HG02970 (cell line): ENCODE measurements at regions not wholly inside any gene's neighbourhood (a gene's known extent, or its start where the extent isn't known, plus 50 kb on each side); places are given as distances from the start of the nearest gene placed in this dataset.

Experiments used
- ATAC-seq: cut with Tn5 transposase; IDR thresholded peaks from one replicate; pipeline ENCODE4 v1.9.1; 2021; ENCODE audit warnings: mild to moderate bottlenecking, moderate library complexity, moderate number of reproducible peaks; ENCODE audit not compliant: unreplicated experiment, low FRiP score

DNA sequence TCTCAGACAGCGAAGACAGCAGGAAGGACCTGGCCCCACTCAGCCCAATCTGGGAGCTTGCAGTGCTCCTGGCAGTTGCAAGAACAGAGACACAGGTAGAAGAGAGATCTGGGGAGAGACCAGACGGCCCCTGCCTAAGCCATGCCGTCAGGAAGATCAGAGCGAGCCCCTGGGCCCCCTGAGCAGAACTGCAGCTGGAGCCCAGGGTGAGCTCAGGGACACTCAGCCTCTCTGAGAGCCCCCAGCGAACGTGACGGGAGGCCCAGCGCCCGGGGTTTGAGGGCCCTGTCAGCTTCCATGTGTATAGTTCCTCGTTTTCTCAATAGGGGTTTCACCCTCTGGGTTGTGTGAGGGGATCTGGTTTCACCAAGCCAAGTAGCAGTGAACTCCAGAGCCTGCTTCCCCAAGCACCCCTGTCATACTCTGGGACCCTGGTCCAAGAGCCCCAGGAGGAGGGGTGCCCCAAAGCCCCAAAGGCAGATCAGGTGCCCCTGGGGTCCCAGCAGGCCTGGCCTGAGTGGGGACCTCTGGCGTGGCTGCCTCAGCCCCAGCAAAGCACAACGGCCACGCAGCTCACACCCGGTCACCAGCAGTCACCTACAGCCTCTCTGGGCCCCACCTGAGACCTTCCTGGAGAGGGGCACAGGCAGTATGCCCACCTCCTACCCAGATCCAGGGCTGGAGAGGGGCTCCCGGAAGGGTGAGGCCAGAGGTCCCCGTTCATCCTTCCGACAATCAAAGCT is 431.3 kb upstream of the MYT1L start:
- ATAC-seq = no peak

DNA sequence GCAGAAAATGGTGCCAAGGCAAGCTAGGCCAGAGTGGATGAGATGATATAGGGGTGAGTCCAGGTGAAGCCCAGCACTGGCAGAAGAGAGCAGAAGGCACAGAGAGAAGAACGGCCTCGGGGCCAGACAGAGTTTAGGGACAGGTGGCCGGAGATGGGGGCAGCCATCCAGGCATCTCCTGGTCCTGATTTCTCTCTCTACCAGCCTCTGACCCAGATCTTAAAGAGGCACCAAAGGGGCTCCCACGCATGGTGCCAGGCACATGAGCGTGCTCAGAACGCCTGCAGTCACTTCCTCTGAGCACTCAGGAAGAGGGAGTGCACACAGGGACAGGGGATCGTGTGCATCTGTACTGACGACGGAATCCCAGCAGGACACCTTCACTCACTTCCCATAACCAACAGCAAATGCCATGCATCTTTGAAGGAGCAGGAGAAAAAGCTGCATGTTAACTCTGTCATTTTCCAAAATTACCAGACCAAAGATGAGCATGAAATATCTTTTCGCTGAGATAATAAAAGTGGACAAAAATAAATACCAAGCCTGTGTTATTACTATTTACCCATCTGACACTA is 427.8 kb upstream of the MYT1L start:
- ATAC-seq = no peak

DNA sequence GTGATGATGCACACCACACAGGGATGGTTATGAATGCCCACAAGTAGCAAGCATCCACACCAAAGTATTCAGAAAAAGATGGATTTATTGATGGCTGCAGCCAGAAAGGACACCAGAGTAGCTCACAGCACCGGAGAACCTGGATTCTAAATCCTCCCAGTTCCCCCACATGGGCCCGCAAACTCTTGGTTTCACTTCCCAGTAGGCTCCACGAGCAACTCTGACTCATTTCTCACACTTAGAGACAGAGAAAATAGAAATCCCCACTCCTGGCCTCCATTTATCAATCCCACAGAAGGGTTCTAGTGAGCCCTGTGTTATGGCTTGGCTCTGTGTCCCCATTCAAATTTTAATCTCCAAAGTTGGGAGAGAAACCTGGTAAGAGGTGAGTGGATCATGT is 426.7 kb upstream of the MYT1L start:
- no peak for ATAC-seq

DNA sequence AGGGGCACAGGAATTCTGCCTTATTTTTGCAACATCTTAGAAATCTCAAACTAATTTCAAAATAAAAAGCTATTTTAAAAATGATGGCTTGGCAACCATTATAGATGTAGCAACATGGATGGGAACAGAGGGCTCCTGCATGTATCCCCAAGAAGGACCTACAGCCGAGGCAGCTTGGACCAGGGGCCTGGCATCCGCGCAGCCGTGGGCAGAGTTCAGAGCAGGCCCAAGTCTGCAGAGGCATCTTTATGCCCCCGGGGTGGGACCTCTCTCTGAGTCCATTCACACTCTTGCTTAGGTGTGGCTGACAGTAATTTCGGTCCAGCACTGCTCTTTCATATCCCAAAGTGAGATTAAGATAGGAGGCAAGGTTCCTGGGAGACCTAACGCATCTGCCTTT is 425.8 kb upstream of the MYT1L start:
- no peak for ATAC-seq

DNA sequence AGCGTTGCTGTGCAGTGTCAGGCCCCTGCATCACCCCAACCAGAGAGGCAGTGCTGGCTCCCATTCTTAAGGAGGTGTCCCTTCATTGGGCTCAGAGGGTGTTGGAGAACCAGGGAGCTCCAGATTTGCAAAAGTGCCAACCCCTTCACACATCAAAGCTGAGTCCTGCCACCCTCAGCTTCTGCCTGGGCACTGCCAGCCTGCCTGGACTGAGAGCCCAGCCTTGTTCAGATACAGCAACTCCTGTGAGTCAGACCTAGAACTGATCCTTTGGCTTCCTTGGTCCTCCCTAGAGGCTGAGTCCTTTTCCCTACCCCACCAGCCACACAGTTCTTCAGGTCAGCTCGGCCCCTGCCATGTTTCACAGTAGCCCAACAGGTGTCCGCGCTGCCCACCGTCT is 424.9 kb upstream of the MYT1L start:
- ATAC-seq = no peak

DNA sequence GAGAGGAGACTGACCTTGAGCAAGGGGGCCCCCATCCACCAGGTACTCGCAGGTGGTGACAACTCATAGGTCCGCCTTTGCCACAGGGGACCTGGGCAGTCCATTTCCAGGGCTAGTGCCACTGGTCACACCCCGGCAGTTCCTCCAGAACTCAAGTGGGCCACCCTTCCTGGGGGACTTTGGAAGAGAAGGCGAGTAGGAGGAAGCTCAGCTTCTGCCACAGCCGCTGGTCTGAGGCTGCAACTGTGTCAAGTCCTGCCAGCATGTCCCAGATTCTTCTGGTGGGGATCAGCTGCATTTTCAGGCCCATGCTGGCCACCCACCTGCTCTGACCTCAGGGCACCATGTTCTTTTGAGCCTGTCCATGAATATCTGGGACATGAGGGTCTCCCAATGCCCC is 423.9 kb upstream of the MYT1L start:
- ATAC-seq = no peak

DNA sequence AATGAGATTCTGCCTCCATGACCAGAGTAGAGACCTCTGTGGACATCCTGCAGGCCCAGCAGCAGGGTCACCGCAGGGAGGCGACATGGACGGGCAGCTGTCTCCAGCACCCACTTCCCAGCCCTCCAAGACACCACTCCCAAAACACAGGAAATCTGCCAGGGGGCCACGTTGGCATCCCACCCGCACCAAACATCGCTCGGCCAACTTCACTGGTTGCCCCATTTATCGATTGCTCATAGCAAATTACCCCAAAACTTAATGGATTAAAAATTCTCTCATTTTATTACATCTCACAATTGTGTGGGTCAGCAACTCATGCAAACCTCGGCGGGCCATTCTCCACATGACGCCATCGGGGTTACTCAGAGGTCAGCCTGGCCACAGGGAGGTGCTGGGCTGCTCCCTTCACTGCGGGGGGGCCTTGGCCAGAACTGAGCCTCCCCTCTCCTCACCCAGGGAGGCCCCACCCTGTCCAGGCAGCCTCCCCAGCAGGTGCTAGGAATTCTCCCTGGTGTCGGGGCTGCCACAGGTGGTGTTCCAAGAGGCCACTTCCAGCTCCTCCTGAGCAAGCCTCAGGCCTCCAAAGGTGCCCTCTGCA is 420.7 kb upstream of the MYT1L start:
- ATAC-seq = no peak

DNA sequence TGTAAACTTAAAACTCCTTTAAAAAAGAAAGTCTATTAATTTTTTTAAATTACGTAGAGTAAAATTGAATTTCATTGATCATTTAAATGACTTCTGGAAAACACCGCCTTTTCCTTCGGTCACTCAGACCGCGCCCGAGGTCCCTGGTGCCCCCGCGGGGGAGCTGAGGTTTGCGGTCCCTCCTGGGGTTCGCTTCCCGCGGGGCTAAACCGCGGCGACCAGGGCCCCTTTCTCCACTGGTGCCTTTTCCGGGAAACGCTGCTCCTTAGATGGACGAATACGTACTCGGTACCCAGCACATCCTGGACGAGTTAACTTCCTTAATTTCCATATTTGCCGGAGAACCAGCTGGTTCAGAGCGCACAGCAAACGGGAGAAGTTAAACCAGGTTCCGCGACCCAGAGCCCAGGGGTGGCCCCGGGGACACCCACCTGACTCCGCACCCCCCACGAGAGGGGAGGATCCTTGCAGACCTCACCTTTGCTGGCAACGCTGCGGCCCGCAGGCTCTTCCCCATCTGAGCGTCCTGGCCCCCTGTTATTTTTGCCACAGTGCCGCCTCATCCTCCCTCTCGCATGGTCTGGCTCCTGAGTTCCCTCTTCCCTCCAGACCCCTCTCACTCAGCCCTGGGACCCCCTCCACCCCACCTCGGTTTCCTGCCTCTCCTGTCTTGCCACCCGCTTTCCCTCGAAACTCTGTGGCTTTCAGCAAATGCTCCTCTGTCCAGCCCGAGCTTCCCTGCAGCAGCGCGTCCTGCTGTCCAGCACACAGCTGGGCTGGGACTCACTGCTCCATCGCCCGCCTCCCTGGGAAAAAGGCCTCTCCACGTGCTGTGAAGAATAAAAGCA is 420.0 kb upstream of the MYT1L start:
- no peak for ATAC-seq

DNA sequence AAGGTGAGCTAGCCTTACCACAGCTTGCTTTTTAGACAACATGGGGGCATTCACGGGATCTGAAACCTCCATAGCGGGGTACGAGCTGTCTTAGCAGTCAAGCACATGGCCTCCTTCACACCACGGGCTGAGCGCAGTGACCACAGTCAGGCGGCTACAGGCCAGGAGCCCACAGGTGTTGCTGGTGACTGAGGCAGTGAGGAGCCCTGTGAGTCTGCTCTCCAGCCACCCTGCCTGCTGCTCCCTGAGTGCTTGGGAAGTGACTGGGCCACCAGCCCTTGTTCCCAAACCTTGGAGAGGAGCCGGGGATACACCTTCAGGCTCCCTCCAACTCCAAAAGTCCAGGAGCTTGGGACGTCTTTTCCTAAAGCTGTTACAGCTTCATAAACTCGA is 418.1 kb upstream of the MYT1L start:
- no peak for ATAC-seq

DNA sequence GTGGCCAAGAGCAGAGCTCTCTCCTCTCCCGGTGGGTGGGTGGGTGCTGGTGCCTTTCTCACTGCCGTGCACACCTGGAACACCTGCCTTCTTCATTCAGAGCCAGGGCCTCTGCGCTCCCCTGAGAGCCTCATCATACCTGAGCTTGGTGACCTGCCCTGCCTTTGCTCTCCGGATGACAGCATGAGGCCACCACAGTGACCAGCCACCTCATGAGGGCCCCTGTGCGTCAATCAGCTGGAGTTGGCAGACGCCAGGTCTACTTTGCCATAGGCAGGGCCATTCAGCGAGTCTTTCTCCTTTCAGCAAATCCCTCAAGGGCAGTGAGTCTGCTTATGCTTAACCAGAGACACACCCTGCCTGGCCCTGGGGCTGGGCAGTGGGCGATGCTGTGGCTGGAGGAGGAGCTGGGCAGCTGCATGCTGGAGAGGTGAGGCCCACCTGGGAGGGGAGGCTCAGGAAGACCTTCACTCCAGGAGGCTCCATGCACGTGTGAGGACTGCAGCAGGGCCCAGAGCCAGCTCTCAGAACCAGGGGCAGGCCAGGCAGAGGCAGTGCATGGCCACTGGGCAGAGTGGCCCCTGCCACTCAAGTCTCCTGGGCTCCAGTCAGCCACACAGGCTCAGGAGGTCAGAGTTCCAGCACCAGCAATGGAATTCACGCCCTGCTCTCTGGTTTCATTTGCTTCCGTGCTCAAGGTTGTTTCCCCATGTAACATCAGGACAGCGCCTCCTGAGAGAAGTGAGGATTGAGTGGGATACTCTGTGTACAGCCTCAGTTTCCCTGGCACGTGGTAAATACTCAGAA is 417.5 kb upstream of the MYT1L start:
- no peak for ATAC-seq

DNA sequence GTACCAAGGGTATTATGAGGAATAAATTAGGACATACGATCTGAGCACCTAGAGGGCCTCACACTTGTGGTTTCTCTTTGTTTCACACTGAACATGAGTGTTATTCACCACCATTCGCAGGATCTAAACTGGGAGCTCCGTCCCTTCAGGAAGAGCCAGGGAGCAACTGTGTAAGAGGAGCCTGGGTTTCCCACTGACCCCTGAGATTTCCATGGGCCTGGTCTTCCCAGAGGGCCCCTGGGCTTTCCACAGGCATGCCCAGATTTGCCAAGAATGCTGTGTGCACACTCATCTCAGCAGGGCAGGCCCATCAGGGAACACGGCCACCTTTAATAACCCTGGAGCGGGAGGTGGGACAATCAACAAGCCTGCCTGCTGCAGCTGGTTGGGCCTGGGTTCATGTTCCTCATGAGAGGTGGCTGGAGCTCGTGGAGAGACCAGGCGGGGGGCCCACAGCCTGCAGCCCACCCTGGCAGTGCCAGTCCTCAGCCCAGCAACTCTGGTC is 416.8 kb upstream of the MYT1L start:
- no peak for ATAC-seq

DNA sequence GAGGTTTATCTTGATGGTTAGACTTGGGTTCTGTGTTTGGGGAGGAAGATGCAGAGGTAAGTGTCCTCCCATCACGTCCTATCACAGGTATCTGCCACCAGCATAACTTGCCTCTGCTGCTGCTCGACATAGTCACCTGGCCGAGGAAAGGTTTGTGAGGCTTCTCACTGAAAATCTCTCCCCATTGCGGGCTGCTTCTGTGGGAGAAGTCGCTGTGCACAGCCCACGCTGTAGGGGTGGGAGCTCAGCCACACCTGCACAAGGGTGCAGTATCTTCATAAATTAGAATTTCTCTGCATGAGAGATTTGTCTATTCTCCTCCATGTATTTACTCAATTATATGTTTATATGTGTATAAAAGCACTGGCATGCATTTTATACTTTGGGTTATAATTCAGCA is 415.7 kb upstream of the MYT1L start:
- ATAC-seq = no peak

DNA sequence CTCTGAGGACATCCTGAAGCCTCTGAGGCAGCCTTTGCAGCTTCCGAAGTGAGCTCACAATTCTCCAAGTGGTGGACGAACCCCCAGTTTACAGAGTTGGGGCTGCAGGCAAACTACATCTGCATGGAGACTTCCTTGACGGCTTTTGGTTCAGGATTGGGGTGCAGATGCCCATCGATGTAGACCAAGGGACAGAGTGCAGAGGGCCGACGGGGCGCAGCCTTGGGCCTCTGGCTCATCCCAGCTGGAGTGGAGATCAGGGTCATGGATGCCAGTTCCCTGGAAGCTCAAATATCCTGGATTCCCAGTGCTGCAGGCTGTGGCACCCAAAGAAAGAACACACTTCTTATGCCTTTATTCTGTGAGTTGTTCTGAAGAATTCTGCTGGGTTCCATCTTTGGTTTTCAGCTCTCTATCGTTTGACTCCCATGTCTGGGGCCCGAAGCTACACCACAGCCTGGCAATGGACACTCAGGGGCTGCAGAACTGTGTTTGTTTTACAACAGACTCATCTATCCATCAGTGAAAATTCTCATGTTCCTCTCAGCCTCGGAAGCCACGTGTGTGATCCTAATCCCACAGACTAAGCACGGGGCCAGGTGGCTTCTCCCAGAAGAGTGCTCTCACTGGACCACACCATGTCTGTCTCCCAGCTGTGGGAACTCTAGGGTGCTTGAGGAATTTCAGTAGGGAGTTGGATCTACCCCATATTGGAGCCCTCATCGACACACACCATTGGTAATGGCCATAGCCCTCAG is 414.1 kb upstream of the MYT1L start:
- no peak for ATAC-seq

DNA sequence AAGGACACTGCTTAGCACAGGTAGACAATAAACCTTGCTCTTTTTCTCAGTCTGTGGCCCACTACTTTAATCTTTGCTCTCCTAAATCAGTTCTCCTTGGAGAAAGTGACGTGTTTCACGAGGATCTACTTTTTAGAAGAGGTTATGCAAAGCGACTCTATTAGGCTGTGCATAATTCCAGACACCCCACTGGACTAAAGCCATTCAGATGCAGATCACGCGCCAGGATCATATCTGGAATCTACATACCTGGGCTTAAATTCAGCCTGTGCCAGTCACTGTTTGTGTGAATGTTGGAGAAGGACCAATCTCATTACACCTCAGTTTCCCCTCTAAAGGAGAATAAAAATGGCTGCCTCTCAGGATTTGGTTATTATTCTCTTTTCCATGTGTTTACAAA is 413.0 kb upstream of the MYT1L start:
- no peak for ATAC-seq

DNA sequence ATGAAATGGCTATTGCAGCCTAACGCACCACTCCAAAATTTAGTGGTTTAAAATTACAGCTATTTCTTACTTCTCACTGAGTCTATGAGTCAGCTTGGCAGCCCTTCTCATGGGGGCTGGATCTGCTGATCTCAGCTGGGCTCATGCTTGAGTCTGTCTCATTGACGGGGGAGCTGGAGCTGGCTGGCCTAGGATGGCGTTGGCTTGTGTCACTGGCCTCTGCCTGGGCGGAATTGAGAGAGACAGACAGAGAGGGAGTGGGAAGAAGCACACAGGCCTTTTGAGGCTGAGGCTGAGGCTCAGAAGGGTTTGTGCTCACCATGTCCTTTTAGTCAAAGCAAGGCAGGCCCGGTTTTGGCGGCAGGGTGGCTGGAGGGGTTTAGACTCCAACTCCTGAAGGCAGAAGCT is 412.1 kb upstream of the MYT1L start:
- ATAC-seq = no peak

DNA sequence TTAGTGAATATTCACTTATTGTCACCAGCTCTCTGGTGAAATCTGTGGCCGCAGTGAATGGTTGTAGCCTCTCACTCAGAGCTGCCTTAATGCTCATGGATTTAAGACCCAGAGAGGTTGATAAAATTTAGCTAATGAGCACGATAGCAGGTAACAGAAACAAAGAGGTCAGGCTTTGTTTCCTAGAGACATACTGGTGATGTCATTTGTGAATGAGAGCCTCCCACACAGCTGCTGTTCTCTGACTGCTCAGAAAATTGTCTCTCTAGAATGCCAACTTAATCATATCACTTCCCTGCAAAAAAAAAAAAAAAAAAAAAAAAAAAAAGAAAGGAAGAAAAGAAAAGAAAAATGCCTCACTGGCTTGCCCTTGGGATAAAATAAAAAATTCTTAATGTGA is 411.7 kb upstream of the MYT1L start:
- ATAC-seq = no peak

DNA sequence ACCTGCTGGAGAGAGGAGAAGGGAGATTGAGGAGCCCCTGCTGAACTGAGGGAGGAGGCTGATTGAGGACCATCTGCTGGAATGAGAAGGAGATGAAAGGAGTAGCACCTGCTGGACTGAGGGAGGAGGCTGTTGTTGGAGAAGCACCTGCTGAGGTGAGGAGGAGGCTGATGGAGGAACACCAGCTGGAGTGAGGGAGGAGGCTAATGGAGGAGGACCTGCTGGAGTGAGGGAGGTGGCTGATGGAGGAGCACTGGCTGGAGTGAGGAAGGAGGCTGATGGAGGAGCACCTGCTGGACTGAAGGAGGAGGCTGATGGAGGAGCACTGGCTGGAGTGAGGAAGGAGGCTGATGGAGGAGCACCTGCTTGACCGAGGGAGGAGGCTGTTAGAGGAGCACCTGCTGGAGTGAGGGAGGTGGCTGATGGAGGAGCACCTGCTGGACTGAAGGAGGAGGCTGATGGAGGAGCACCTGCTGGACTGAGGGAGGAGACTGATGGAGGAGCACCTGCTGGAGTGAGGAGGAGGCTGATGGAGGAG is 409.2 kb upstream of the MYT1L start:
- ATAC-seq = no peak

DNA sequence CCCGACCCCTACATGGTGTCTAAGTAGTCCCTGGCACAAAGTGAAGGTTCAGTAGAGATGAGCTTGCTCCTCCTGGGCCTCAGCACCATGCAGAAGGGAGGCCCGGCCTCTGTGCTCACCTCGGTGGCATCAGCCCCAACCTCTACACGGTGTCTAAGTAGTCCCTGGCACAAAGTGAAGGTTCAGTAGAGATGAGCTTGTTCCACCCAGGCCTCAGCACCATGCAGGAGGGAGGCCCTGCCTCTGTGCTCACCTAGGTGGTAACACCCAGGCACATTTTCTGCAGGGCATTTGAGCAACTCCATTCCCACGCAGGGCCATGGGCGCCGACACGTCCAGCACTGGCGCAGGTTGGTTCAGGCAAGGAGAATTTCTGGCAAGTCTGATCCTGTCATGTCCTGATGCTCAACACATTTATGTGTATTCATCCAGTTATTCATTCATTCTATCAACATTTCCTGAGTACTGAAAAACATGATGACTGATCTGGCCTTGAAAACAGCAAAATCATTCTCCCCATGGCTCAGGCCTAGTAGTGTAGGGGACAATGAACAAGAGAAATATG is 408.2 kb upstream of the MYT1L start:
- no peak for ATAC-seq

DNA sequence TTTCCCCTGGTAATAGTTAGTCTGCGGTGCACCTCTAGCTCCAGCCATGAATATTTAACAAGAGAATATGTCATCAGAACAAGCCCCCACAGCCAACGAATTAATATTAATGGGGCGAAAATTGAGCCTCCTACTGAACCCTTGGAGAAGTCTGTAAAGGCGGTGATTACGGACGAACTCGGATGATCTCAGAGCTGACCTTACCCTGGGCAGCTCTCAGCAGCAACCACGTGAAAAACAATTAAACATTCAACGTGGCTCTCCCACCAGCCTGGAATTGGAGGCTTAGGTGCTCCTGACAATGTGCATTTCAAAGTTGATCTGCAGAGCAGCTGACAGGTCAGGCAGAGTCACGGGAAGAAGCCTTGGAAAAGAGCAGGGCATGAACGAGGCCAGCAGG is 407.6 kb upstream of the MYT1L start:
- ATAC-seq = no peak
